Stimulated activated CD4-positive, alpha-beta T cell treated with anti-CD3 and anti-CD28 coated beads, Interleukin-2, amount 100 ng/mL, for 24 hours (primary cell): ENCODE measurements at regions not wholly inside any gene's neighbourhood (a gene's known extent, or its start where the extent isn't known, plus 50 kb on each side); places are given as distances from the start of the nearest gene placed in this dataset.

Source experiments
- DNase-seq, 2 donors: peaks; one replicate each; pipeline ENCODE4 v3.0.0-alpha.2; 2020

DNA sequence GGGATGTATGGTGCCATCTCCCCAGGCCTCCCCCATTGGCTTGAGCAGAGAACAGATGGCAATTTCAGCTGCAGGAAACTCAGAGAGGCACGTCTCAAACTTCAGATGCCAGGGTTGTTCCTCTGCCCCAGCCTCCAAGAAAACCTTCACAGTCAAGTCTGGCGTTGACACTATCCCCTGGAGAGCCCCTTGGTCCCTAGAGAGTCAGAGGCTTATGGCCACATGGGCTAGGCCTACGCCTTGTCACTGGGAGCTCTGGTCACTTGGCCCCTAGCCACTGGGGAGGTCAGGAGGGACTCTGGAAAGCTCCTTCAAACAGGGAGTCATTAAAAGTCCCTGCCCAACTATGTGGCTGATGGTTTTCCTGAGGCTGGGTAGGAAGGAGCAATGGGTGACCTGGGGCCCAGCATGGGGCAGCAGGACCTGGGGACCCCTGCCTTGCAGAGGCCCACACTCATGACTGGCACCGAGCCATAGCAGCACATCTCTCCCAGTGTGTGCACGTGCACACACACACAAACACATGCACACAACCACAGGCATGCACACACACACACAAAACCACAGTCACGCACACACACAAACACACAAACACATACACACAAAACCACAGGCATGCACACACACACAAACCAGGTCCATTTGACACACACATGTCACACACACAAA lies 144.2 kb downstream of the GADD45G start:
- no peak for DNase-seq

- no peak for DNase-seq
These were observed 144.8 kb downstream of the GADD45G start for GRCh38 chr9:89749500-89750116.

GRCh38 chr9:89750117-89750791 lies 145.4 kb downstream of the GADD45G start:
- no peak for DNase-seq

DNA sequence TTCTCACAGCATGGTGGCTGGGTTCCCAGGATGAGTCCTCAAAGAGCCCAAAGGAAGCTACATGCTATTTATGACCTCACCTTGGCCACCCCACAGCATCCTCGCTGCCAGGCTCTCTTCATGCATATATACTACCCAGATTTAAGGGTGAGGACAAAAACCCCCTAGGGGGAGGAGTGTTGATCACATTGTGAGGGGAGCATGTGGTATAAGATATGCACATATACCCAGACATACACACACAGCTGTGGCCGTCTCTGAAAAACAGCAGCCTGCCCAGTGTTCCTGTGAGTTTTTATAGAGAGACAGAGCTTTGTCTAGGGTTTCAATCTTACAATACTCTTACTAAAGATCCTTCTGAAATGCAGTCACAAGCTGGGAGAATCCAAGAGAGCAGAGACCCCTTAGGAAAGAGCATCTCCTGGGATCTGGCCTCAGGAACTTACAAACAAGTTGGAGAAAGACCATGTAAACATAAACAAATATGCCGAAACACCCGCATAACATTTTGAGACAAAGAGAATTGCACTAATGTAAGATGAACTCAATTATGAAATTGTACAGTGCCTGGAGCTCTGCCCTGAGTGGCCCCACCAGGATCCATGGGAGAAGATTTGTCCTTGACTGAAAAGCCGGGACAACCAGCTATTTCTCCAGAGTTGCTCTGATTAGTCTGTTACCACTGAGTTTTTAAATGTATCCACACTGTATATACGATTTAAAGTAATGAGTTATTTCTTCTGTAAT lies 146.4 kb downstream of the GADD45G start:
- DNase-seq: no peak

DNA sequence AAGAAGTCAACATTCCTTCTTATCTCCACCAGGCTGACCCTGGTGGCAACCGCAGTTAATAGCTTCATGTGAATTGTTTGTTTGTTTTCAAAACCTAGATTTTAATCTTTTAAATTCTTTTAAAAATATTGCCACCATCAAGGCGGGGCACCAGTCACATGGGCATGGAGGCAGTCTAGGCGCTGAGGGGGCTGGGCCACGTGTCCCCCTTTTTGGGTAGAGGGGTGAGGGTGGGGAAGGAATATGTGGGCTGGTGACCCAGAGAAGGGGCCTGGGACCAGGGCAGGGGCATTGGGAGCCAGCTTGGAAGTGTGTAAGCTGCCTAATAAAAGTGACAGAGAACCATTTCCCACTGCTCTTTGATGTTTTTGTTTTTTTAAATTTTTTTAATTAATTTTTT lies 147.3 kb downstream of the GADD45G start:
- DNase-seq: no peak

GRCh38 chr9:89753472-89754055 lies 148.8 kb downstream of the GADD45G start:
- no peak for DNase-seq

DNA sequence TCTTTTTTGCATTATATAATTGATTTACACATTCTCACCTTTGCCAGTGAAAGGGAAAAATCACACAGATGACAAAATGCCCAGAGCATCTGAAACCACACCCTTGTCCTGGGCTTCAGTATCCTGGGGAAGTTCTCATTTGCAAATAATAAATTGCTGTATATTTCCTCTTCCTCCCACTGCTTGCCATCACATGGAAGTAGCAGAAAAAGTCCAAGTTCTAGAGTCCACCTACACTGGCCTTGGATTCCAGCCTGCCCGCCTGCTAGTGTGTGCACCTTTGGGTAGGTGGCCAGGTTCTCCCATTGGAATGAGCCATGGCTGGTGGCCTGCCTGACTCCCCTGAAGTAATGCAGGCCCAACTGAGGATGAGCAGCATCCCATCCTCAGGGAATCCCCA lies 149.4 kb downstream of the GADD45G start:
- DNase-seq: no peak

DNA sequence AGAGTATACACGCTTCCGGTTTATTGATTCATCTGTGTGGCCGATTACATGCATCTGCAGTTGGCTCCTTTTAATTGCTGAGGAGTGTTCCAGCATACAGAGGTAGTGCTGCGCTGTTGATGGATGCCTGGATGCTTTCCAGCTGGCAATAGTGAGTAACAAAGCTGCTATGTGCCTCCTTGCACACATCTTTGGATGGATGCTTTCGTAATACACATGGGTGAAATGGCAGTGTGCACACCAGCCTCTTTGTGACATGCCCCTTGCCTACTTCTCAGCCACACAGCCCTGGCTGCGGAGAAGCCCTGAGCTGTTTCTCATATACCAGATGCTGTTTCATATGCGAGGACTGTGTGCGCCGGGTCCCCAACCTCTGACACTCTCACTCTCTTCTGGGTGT lies 151.0 kb downstream of the GADD45G start:
- DNase-seq: no peak

DNA sequence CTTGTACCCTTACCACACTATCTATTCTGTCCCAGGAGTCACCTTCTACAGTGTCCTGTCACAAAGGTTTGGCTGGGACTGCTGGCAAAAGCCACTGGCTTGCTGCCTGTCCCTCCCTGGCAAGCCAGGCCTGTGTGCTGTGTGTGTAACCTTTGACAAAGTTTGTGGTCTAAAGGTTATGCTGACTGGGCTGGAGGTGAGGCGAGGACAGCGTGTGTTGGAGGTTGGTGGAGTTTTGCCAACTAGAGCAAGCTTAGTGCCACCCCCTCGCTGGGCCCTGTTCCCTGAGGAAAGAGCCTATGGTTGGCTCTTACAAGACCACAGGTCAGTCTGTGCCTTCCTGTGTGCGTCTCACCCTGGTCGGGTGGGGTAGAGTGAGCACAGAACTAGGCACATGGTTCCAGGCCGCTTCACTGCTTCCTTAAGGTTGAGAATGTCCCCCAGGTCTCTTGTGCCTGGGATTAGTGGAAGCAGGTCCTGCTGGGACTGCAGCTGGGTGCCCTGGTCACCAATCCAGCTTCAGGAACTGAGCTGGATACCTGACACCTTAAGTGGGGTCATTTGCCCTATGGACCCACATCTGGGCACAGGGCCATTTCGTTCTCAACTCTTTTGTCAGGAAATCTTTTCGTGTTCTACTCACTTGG lies 152.2 kb downstream of the GADD45G start:
- no peak for DNase-seq

- no peak for DNase-seq
These were observed 153.1 kb downstream of the GADD45G start for GRCh38 chr9:89757776-89758528.

DNA sequence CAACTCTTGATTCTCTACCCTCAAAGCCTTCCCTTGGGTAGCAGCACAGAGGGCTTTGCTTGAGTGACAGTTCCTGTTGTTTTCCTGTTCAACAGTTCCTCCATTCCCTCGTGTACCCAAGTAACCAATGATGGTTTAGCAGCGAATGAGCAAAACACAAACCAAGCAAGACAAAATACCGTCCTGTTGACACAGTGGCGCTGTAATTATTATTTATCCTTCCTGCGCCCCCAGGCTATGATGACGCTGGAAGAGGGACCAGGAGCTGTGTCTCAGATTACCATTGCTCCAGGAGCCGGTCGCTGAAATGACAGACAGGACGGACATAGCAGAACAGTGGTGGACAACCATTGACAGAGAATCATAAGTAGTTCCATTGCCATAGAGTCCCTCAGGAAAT lies 154.8 kb downstream of the GADD45G start:
- no peak for DNase-seq

GRCh38 chr9:89760123-89760522 lies 155.3 kb downstream of the GADD45G start:
- no peak for DNase-seq

DNA sequence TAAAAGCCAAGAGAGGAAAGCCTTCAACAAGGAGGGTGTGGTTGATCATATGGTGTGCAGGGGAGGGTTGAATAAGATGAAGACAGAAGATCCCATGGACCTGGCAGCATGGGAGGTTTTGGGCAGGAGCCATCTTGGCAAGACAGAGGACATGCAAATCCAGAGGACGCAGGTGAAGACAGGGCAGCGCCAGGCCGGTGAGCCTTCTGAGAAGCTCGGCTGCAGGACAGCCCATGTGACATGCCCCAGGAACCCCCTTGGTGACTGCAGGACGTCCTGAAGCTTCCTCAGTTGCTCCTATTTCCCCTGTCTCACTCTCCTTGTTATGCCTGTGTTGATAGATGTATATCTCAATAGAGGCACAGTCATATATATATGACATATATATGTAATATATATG lies 159.4 kb downstream of the GADD45G start:
- DNase-seq: no peak

DNA sequence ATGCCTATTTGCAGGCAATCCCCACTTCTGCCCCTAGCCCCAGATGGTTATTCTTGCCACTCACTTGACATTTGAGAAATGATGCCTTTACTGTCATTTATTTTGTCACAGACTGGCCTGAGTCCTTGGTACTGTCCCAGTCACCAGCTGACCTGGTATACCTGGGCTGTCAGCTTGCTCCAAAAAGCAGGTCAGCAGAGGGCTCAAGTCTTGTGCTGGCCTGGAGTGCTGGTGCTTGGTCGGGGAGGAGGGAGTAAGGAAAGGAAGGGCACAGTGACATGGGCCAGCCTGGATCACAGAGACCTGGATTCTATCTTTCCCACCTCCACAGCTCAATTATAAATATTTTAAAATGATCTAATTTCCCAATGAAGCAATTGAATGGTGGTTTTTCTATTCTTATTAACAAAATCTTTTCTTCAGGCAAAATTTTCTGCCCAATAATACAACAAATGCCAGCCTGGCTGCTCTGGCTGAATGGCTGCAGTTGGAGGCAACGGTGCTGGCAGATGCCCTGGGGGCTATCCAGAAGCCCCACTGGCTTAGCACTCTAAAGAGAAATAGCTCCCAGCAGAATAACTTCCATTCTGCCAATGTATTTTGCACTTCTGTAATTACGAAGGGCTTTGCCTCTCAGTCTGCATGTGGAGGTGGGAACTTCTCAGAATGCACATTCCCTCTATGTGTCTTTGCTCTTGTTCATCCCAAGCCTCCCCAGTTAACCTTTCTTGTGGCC lies 160.6 kb downstream of the GADD45G start:
- DNase-seq: no peak

DNA sequence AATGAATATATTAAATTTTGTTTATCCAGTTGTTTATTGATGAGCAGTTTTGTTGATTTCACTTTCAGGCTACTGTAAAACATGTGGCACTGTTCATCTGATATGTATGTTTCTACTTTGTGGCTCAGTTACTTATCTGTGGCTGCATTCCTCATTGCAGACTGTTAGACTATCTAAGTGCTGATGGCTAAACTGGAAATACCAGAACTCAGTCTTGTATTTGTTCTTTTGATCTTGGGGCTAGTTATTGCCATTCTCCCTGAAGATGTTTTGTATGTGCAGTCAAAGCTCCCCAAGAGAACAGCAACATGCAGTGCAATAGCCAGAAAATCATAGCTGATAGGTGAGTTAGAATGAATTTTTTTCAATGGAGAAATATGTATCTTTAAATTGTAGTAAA lies 162.2 kb downstream of the GADD45G start:
- no peak for DNase-seq

DNA sequence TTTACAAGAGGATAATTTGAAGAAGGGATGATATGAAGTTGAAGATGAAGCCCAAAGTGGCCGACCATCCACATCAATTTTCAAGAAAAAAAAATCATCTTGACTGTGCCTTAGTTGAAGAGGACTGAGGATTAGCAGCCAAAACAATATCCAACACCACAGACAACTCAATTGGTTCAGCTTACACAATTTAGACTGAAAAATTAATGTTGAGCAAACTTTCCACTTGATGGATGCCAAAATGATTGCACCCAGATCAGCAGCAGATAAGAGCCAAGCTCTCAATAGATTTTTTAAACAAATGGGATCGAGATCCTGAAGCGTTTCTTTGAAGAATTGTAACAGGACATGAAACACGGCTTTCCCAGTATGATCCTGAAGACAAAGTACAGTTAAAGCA lies 163.2 kb downstream of the GADD45G start:
- no peak for DNase-seq

DNA sequence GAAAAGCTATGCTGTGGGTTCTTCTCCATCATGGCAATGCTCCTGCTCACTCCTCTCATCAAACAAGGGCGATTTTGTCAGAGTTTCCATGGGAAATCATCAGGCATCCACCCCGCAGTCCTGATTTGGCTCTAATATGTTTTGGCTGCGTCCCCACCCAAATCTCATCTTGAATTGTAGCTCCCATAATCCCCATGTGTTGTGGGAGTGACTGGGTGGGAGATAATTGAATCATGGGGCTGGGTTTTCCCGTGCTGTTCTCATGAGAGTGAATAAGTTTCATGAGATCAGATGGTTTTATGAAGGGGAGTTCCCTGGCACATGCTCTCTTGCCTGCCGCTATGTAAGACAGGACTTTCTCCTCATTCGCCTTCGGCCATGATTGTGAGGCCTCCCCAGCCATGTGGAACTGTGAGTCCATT lies 163.8 kb downstream of the GADD45G start:
- DNase-seq: no peak

DNA sequence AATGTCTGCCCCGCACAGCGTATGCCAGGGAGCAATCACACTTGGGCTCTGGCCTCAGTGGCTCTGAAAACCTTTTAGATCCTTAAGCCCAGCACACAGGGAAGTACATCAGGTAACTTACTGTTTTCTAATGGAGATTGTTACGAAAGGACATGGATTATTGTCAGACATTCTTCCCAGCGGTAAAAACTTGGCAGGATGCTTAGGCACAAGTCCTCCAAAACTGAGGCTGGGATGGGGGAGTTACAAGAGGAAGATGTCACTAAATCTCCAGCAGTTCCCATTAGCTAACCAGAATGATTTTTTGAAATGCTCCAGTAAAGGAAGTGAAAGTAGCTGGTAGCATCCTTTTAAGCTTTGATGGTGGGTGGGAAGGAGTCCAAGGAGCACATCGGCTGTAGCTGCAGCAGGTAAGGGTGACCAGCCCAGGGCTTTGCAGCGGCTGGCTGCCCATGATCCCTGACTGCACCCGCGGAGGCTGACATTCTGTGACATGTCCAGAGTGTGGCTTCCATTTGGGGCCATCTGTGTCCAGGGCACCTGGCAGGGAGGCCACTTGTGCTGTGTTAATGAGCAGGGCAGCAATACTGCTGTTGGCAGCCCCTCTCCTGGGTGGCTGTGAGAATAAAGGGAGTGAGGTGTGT lies 165.8 kb downstream of the GADD45G start:
- DNase-seq: no peak

DNA sequence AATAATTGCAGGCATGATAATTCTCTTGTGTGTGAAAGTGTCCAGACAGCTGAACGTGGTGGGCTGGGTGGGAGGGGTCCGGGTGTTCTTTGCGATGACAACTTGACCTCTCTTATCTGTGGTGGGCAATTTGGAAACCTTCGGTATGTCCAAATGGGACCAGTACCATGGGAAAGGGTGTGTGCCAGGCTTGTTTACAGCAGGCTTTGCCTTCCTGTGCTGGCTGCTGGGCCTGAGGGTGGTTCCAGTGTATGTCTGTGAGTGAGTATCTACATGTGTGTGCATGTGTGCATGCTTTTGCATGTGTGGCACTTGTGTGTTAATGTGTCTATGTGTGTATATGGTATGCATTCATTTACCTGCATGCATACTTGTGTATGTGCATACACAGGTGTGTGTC lies 166.4 kb downstream of the GADD45G start:
- no peak for DNase-seq

DNA sequence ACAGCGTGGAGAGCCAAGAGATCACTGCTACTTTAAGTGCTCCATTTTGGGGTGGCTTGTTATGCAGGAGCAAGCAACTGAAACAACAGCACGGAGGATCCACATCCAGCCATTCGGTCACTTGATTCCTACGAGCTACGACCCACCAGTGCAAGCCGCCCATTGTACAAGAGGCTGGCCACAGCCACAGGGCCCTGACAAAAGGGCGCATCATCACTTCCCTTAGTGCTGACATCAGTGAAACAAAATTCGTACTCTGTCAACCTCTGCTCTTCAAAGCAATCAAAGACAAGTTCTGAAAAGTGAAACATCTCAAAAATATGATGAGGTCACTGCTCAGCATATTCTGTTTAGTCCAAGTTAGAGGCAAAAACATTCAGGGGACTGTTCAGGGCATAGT lies 168.4 kb downstream of the GADD45G start:
- no peak for DNase-seq

DNA sequence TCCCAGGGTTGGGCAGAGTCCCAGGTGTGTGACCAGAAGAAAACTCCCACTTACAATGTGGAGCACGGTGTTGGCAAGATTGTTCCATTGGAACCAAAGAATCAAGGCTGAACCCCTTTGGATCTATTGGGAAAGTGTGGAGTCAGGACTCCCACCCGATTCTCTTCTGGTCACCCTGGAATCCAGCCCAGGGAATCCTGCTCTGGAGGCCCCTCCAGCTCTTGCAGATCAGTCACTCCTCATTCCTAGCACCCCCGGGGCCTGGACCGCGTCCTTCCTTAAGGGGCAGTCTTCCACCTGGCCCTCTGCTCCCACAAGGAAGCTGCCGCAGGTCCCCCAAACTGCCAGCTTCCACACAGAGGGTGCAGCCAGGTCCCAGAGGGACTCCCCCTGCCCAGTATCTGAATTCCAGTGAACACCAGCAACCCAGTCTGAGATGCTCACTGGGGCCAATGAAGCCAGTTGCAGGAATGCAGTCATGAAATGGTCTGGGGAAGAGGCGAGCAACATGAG lies 170.1 kb downstream of the GADD45G start:
- no peak for DNase-seq
